ENCODE measurements at regions not wholly inside any gene's neighbourhood (a gene's known extent, or its start where the extent isn't known, plus 50 kb on each side); places are given as distances from the start of the nearest gene placed in this dataset.
"Not testable (repeated sequence)": the region's sequence is repeated elsewhere in the genome, so short reads cannot be mapped to it uniquely, and the experiment has no call there.

- POLR2A ChIA-PET: interaction anchor here (2.2 kb wide), 1 partner anchor 17 kb away, joined by 8 read pairs; no protein-coding TSS in a partner anchor
Measured at GRCh38 chr9:94183240-94183999, 75.7 kb upstream of the ZNF169 start.

GRCh38 chr9:94188246-94188645 lies 70.9 kb upstream of the ZNF169 start:
- H3K27ac ChIP-seq (ENCODE audit: extremely low read depth, low read depth, low read length): no peak overlapping the region
- H3K36me3 ChIP-seq (ENCODE audit: control insufficient read depth in 2 of 2, insufficient read depth in 1 of 2, low read length in 2 of 2): no peaks in the 10 kb centered on the region
- TF ChIP-seq ZNF48 (tag by site-specific recombination; IDR thresholded peaks at IDR 0.05) (no peak), PRDM1 (tag by site-specific recombination; IDR thresholded peaks at IDR 0.05) (no peak), ZNF26 (tag by site-specific recombination; IDR thresholded peaks at IDR 0.05) (no peak), ZNF645 (tag by site-specific recombination; IDR thresholded peaks at IDR 0.05) (no peak), KLF1 (tag by site-specific recombination; IDR thresholded peaks at IDR 0.05) (no peak), ZXDB (tag by site-specific recombination; IDR thresholded peaks at IDR 0.05) (no peak), ZNF585B (tag by site-specific recombination; IDR thresholded peaks at IDR 0.05) (no peak), TCF7L2 (IDR thresholded peaks at IDR 0.05; ENCODE audit: borderline replicate concordance, low read depth, low read length) (no peak), ZBTB21 (tag by site-specific recombination; IDR thresholded peaks at IDR 0.05) (no peak), ZNF664 (tag by site-specific recombination; IDR thresholded peaks at IDR 0.05) (no peak), ZNF169 (tag by site-specific recombination; IDR thresholded peaks at IDR 0.05) (no peak), ELK4 (IDR thresholded peaks at IDR 0.05; ENCODE audit: borderline replicate concordance, low read depth, low read length) (no peak), ZNF596 (tag by site-specific recombination; IDR thresholded peaks at IDR 0.05) (no peak), MYNN (tag by site-specific recombination; IDR thresholded peaks at IDR 0.05; ENCODE audit: borderline replicate concordance) (no peak), ZNF747 (tag by site-specific recombination; IDR thresholded peaks at IDR 0.05) (no peak), ZBTB7A (tag by site-specific recombination; IDR thresholded peaks at IDR 0.05; ENCODE audit: low read depth) (no peak), ZNF785 (tag by site-specific recombination; IDR thresholded peaks at IDR 0.05) (no peak), SCRT2 (tag by site-specific recombination; IDR thresholded peaks at IDR 0.05) (no peak), ZNF248 (tag by site-specific recombination; IDR thresholded peaks at IDR 0.05) (no peak)
- H3K4me1 ChIP-seq (ENCODE audit: control insufficient read depth, insufficient read depth, low read length): no peaks in the 10 kb centered on the region
- no peak overlapping the region for H3K4me3 ChIP-seq (ENCODE audit: low read depth, low read length)
- no peaks in the 10 kb centered on the region for H3K9me3 ChIP-seq (ENCODE audit: control insufficient read depth, insufficient read depth, low read depth, low read length)
- CTCF ChIA-PET: interaction anchor here (0.6 kb wide), 1 partner anchor 18 kb away, joined by 3 read pairs; no protein-coding TSS in a partner anchor
- POLR2A ChIA-PET: no interaction called here

More at GRCh38 chr9:94183240-94183999, 75.7 kb upstream of the ZNF169 start:
- Histone ChIP-seq H3K9me3 (ENCODE audit: control insufficient read depth, insufficient read depth, low read depth, low read length) (no peaks in the 10 kb centered on the region), H3K4me1 (ENCODE audit: control insufficient read depth, insufficient read depth, low read length) (no peaks in the 10 kb centered on the region), H3K4me3 (ENCODE audit: low read depth, low read length) (no peak overlapping the region), H3K27ac (ENCODE audit: extremely low read depth, low read depth, low read length) (no peak overlapping the region), H3K36me3 (ENCODE audit: control insufficient read depth in 2 of 2, insufficient read depth in 1 of 2, low read length in 2 of 2) (peaks cover 3 to 8% of the 10 kb centered on the region in 2 experiments; a peak in 2 of 3 replicates)
- TF ChIP-seq EGR2 (tag by site-specific recombination; IDR thresholded peaks at IDR 0.05; ENCODE audit: low read depth) (no peak), ZNF174 (tag by site-specific recombination; IDR thresholded peaks at IDR 0.05) (no peak), ZNF670 (tag by site-specific recombination; IDR thresholded peaks at IDR 0.05; ENCODE audit: low read depth) (no peak), ZIC2 (tag by site-specific recombination; IDR thresholded peaks at IDR 0.05) (no peak), REST (tag by site-specific recombination; IDR thresholded peaks at IDR 0.05) (no peak), ZNF394 (tag by site-specific recombination; IDR thresholded peaks at IDR 0.05; ENCODE audit: borderline replicate concordance) (no peak)
- CTCF ChIA-PET: interaction anchor here (0.9 to 1.2 kb wide), 3 partner anchors 30 to 501 kb away, joined by 3 to 5 read pairs (median 3); no protein-coding TSS in a partner anchor

- CTCF ChIA-PET; H3K9me3 ChIP-seq (ENCODE audit: control insufficient read depth, insufficient read depth, low read depth, low read length): not testable (repeated sequence)
Measured at GRCh38 chr9:94191706-94192105, 67.4 kb upstream of the ZNF169 start.

More at GRCh38 chr9:94191706-94192105, 67.4 kb upstream of the ZNF169 start:
- H3K27ac ChIP-seq (ENCODE audit: extremely low read depth, low read depth, low read length); H3K36me3 ChIP-seq (ENCODE audit: control insufficient read depth in 2 of 2, insufficient read depth in 1 of 2, low read length in 2 of 2); H3K4me3 ChIP-seq (ENCODE audit: low read depth, low read length); POLR2A ChIA-PET; H3K4me1 ChIP-seq (ENCODE audit: control insufficient read depth, insufficient read depth, low read length): not testable (repeated sequence)

Data from HEK293 (cell line).